NCI-H2107 treated with DMSO at 0.1 percent for 48 hours (cell line): ENCODE measurements at regions not wholly inside any gene's neighbourhood (a gene's known extent, or its start where the extent isn't known, plus 50 kb on each side); places are given as distances from the start of the nearest gene placed in this dataset.
"Not testable (repeated sequence)": the region's sequence is repeated elsewhere in the genome, so short reads cannot be mapped to it uniquely, and the experiment has no call there.

ENCODE experiments used
- DNase-seq: peaks from one replicate; lab custom pipeline; 2025; ENCODE audit not compliant: unreplicated experiment; lab: John Stamatoyannopoulos, UW

DNA sequence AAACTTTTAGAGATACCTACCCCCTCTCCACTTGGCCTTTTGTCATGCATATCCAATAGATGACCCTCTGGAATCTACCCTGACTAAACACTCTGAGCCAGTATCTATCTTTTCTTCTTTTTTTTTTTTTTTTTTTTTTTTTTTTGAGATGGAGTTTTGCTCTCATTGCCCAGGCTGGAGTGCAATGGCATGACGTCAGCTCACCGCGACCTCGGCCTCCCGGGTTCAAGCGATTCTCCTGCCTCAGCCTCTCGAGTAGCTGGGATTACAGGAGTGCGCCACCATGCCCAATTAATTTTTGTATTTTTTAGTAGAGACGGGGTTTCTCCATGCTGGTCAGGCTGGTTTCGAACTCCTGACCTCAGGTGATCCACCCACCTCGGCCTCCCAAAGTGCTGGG, 50.8 kb upstream of the GRIN2B start:
- not testable (repeated sequence) for DNase-seq

DNA sequence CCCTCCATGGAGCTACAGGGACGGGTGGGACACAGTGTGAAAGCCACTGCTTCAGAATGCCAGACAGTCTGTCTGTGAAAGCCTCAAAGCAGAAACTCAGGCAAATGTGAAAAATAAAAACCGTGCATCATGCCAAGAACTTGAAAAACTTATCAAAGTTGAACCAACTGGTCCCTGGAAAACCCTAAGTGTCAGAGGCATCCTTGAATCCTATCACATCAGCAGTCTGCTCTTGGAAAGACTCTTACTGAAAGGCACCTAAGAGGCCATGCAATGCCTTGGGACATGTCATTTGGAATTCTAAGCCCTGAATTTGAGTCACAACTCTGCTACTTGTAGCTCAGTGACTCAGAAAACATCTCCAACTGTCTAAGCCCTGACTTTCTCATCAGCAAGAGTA, 62.4 kb upstream of the GRIN2B start:
- DNase-seq = no peak

GRCh38 chr12:14048941-14049545, 67.6 kb upstream of the GRIN2B start:
- no peak for DNase-seq

DNA sequence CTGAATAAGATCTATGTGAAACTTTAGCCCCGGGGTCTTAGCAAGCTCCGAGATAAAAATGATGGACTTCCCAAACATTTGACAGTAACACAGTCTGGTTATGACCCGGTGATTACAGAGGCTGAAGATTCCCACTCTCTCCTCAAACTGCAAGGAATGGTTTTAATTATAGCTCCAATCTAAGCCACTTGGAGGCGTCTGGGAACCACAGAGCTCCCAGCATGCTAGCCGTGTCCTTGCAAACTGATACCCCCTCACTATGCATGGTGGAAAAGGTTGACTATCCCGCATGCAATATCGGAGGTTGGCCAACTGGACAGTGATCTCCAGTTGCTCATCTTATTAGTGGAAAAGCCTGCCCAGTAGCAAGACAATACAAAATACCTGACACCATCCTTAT, 76.5 kb upstream of the GRIN2B start:
- DNase-seq = no peak

GRCh38 chr12:14058717-14059116, 77.3 kb upstream of the GRIN2B start:
- DNase-seq = no peak

GRCh38 chr12:14059548-14059947, 78.1 kb upstream of the GRIN2B start:
- no peak for DNase-seq

GRCh38 chr12:14065616-14066015, 84.2 kb upstream of the GRIN2B start:
- no peak for DNase-seq

DNA sequence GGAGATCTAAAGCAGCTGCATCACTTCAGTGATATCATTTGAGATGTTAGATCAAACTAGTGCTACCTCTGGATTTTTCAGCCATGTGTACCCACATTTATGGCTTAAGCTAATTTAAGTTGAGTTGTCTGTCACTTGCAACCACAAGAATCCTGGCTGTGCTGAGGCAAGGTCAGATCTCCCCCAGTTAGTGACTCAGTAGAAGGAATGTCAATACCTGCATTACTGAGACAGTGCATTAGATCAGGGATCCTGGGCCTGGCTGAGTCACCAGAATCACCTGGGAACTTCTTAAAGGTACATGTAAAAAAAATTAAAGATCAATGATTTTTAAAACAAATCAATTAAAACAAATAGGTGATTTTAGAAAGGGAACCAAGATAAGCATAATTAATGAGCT, 84.6 kb upstream of the GRIN2B start:
- DNase-seq = no peak

- no peak for DNase-seq
Observed at GRCh38 chr12:14068961-14069360, 87.6 kb upstream of the GRIN2B start.

DNA sequence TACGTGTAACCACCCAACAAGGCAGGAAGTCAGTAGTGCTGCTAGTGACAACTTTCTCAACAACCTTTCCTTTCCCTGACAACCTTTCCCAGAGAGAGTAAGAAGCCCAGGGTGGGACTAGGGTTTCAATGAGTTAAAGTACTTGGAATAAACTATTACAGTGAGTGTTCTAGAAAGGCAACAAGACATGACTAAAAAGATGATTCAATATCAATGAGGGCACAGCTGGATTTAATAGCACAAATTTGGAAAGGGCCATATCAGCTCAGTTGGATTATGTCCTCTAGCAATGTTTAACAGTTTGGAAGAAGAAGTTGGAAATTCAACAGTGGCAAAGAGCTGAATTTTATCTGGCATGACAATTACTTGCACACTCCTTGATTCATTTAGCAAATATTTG, 90.4 kb upstream of the GRIN2B start:
- no peak for DNase-seq

GRCh38 chr12:14072987-14073386, 91.6 kb upstream of the GRIN2B start:
- DNase-seq = no peak

- DNase-seq = no peak
Observed at GRCh38 chr12:14075797-14076393, 94.5 kb upstream of the GRIN2B start.

GRCh38 chr12:14076538-14076937, 95.1 kb upstream of the GRIN2B start:
- no peak for DNase-seq

DNA sequence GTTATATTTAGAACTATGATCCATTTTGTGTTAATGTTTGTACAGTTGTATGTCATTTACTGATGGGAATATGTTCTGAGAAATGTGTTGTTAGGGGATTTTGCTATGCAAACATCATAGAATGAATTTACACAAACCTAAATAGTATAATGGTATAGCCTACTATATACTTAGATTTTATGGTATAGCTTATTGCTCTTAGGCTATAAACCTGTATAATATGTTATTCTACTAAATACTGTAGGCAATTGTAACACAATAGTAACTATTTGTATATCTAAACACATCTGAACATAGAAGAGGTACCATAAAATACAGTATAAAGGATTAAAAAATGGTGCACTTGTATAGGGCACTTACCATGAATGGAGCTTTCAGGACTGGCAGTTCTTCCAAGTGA, 105.4 kb upstream of the GRIN2B start:
- no peak for DNase-seq

DNA sequence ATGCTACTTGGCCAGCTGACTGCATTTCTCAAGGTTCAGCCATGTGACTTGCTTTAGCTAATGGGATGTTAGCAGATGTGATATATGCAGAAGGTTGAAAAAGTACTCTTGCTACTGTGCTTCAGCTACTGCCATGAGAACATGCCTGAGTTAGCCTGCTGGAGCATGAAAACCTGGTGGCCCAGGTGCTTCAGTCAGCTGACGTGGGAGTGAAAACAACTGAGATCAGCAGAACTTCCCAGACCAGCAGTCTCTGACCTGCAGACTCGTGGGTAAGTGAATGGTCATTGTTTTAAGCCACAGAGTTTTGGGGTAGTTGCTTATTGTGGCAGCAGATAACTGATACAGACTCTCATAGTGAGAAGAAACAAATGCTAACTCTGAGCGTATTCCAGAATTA, 118.6 kb upstream of the GRIN2B start:
- DNase-seq = no peak

DNA sequence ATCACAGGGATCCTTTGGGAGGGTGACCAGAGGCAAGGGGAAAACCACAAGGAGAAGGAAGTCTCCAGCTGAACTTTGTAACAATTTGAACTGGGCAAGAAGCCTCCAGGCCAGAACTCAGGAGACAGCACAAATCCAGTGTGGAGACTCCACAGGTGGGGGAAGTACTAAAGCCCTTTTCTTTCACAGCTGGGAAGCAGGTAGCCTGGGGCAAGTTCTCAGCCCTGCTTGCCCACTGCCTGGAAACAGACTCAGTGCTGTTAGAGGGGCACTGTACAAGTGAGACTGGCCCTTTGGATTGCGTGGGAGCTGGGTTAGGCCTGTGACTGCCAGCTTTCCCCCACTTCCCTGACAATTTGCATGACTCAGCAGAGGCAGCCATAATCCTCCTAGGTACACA, 120.2 kb upstream of the GRIN2B start:
- DNase-seq = not testable (repeated sequence)

DNA sequence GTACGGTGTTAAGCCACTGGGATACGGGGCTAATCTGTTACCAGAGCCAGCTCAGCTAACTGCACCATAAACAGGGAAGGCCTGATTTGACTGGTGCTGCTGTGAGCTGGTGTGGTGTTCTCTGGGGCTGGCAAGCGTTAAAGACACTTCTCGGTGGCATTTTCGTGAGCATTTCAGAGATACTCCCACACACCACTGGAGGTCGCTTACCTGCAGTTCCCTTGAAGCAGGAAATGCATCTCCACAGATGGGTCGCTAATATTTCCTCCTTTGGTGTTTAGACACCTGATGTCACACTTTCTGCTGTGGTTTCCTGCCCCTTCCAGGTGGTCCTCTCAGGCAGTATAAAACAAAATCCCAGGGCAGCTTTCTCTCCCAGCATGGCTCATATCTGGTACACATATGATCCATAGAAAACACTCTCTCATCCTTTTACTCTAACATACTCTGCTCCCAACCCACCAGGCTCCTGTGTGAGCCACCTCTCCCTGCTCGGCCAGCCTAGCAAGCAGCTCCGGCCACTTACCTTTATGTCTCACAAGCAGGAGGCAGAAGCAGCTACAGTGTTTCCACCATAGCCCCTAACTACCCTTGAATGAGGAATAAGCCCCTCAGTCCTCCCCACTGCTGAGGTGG, 129.9 kb upstream of the GRIN2B start:
- no peak for DNase-seq

DNA sequence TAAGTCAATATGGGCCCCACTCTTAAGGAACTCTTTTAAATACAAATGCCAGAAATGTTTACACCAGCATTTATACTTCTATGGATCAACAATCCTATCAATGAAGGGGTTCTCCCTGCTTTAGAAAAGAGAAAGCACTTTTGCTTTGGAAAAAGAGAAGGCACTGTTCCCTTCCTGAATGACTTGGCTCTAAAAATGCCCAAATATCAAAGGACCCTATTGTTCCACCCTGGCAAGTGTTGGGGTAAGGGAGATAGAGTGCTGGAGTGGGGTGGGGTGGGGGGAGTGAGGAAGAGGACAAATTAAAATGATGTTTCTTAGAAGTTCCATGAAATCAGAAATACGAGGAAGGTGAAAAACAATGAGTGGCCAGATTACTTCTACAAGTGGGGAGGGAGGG, 131.6 kb upstream of the GRIN2B start:
- no peak for DNase-seq

GRCh38 chr12:14126692-14127091, 145.3 kb upstream of the GRIN2B start:
- DNase-seq = no peak

DNA sequence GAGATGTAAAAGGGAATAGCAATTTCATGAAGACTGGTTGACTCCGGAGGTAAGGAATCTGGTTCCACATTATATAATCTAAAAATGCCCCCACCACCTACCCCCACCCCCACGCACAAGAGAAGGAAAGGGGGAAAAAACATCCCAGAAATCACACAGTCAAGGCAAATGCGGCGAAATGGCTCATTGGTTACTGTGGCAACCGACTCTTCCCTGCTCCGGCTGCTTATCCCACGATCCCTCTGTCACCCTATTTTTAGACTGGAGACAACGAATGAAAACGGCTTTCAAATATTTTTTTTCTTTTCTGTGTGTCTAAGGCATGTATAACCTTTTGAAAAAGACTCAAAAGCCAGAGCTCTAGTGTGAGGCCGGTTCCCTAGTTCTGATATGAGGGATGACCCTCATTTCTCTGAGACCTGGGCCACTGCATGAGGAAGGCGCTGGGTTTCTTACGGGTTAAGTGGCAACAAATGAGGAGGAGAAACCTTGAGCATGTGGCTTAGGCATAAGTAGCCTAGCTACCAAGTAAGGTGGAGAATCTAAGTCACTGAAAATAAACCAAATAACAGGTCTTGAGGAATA, 148.3 kb upstream of the GRIN2B start:
- DNase-seq = no peak

DNA sequence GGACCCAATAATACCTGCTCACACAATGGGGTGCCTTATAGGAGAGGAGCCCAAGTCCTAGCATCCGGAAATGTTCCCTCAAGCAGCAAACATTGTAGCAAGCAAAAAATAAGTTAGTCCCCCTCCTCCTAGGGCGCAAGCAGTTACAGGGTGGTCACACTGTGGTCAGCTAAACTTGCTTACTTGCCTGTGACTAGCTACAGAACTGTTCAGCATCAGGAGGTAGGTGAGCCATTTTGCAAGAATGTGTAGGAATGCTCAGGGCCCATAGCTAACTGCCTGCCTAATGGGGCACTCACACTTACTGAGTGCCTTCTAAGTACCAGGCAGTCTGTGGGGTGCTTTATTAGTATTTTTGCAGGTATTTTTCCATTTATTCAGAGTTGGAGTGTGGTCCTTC, 154.6 kb upstream of the GRIN2B start:
- DNase-seq = no peak

GRCh38 chr12:14138495-14138894, 157.1 kb upstream of the GRIN2B start:
- DNase-seq = no peak
